Bronchial epithelial cell (primary cell): ENCODE measurements at regions not wholly inside any gene's neighbourhood (a gene's known extent, or its start where the extent isn't known, plus 50 kb on each side); places are given as distances from the start of the nearest gene placed in this dataset.

Experiments
- DNase-seq: peaks from one replicate; pipeline ENCODE4 v3.0.0-alpha.2; 2010; ENCODE audit warnings: low read depth
- FAIRE-seq: peaks from 2 replicates; lab custom pipeline; 2011; peaks lifted over from hg19 to GRCh38; lab: Jason Lieb, UNC
- H3K27me3 ChIP-seq: 2 replicates; pipeline ENCODE4 v1.5.1; 2011; ENCODE audit warnings: low read length; ENCODE audit not compliant: control insufficient read depth, insufficient read depth
- H3K36me3 ChIP-seq: 2 replicates; pipeline ENCODE4 v1.5.1; 2011; ENCODE audit warnings: low read length; ENCODE audit not compliant: control insufficient read depth, insufficient read depth
- H3K4me3 ChIP-seq: 2 replicates; pipeline ENCODE4 v1.5.1; 2011; ENCODE audit warnings: mild to moderate bottlenecking, low read depth, low read length, control low read depth
- TF ChIP-seq, protein P1 (sequence below): IDR thresholded peaks from 2 replicates; pipeline ENCODE4 v1.5.1; 2011; ENCODE audit warnings: mild to moderate bottlenecking, moderate library complexity, low read length, control low read depth, inconsistent platforms; ENCODE audit not compliant: insufficient read depth, severe bottlenecking

DNA sequence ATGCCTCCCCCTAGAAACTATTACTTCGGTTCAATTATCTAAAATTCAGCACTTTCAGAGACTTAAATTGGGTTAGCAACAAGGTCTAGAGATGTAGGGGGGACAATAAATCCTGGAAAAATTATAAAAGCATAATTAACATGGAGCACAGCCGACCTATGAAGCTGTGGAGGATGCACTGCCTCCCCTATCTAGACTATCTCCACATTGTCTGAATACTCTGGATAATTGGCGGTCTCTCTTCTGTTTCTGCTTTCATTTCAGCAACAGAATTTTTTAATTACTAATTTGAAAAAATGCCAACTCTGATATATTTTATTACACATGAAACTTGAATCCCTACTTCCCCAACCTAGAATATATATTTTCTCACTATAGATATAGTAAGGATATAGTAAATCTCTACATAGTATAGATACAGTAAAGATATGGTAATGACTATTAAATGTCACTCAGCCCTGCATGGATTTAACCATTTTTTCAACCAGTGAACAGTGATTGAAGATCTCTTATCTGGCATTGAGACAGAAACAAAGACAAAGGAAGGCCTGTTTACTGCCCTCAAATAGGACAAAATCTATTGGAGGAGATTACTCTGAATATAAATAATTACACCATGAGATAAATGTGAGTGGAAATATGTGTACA lies 157.6 kb downstream of the BLID start:
- no peak for DNase-seq
- no peaks in the 10 kb centered on the region for H3K36me3 ChIP-seq
- no peak overlapping the region for H3K4me3 ChIP-seq
- H3K27me3 ChIP-seq, result no peaks in the 10 kb centered on the region
- TF ChIP-seq, protein P1, sequence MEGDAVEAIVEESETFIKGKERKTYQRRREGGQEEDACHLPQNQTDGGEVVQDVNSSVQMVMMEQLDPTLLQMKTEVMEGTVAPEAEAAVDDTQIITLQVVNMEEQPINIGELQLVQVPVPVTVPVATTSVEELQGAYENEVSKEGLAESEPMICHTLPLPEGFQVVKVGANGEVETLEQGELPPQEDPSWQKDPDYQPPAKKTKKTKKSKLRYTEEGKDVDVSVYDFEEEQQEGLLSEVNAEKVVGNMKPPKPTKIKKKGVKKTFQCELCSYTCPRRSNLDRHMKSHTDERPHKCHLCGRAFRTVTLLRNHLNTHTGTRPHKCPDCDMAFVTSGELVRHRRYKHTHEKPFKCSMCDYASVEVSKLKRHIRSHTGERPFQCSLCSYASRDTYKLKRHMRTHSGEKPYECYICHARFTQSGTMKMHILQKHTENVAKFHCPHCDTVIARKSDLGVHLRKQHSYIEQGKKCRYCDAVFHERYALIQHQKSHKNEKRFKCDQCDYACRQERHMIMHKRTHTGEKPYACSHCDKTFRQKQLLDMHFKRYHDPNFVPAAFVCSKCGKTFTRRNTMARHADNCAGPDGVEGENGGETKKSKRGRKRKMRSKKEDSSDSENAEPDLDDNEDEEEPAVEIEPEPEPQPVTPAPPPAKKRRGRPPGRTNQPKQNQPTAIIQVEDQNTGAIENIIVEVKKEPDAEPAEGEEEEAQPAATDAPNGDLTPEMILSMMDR, result no peak
- no peak for FAIRE-seq

DNA sequence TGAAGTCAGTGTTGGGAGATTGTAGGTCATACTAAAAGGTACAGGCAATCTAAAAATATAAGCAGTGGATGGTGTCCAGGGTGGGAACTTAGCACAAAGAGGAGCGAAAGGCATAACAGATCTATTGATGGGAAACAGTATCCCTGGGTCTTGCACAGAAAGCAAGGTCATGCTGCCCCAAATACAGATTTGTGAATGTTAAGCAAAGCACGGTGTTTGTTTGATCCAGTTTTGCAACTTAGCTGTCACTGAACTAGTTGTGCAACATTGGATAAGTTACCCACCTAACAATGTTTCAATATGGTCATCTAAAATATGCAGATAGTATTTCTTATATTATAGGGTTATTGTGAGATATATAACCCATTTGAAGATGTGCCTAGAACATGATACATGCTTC lies 162.9 kb downstream of the BLID start:
- Histone ChIP-seq H3K4me3 (no peak overlapping the region), H3K27me3 (no peaks in the 10 kb centered on the region), H3K36me3 (no peaks in the 10 kb centered on the region)
- TF ChIP-seq, protein P1, result no peak
- FAIRE-seq (no peak), DNase-seq (no peak)

GRCh38 chr11:121950160-121950559 lies 165.9 kb downstream of the BLID start:
- DNase-seq (no peak), FAIRE-seq (no peak)
- Histone ChIP-seq H3K27me3 (no peaks in the 10 kb centered on the region), H3K4me3 (no peak overlapping the region), H3K36me3 (no peaks in the 10 kb centered on the region)
- TF ChIP-seq, protein P1, result no peak

- Histone ChIP-seq H3K36me3 (no peaks in the 10 kb centered on the region), H3K4me3 (no peak overlapping the region), H3K27me3 (no peaks in the 10 kb centered on the region)
- no peak for FAIRE-seq
- no peak for DNase-seq
- TF ChIP-seq, protein P1, result no peak
Measured at GRCh38 chr11:121946514-121946913, 169.5 kb downstream of the BLID start.

- no peak for FAIRE-seq
- TF ChIP-seq, protein P1, result no peak
- Histone ChIP-seq H3K27me3 (no peaks in the 10 kb centered on the region), H3K4me3 (no peak overlapping the region), H3K36me3 (no peaks in the 10 kb centered on the region)
- no peak for DNase-seq
Measured at GRCh38 chr11:121944556-121945230, 171.3 kb downstream of the BLID start.

DNA sequence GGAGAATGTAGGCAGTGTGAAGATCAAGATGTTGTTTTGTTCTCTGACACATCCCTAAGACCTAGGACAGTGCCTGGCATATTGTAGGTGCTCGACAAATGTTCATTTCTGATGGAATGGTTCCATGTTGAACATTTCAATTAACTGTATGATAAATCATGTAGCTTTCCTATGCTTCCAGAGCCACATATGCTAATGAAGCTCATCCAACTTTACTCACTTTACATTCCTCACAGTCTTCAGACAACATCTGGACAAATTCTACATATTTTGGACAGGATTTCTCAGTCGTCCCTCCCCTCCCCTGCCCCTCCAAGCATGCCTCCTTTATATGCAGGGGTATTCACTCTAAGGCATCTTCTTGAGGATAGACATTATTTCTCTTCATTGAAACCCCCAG lies 177.9 kb downstream of the BLID start:
- TF ChIP-seq, protein P1, result no peak
- no peak for FAIRE-seq

More for the DNA sequence above, 177.9 kb downstream of the BLID start:
- no peaks in the 10 kb centered on the region for H3K27me3 ChIP-seq
- no peak overlapping the region for H3K4me3 ChIP-seq
- no peak for DNase-seq
- H3K36me3 ChIP-seq, result no peaks in the 10 kb centered on the region
